Neural cell (in vitro differentiated cells): ENCODE measurements at regions not wholly inside any gene's neighbourhood (a gene's known extent, or its start where the extent isn't known, plus 50 kb on each side); places are given as distances from the start of the nearest gene placed in this dataset.

ENCODE experiments used
- H2AFZ ChIP-seq: fragments of 200-600, 300-800 bp; sonication (generic), shearing (Covaris generic); 2 replicates; pipeline ENCODE4 v1.6.0; 2014; ENCODE audit warnings: low read depth, mild to moderate bottlenecking, antibody characterized with exemption, low read length, moderate library complexity
- H3F3A ChIP-seq: fragments of 200-600 bp; shearing (Covaris generic); 2 replicates; pipeline ENCODE4 v1.6.1; 2016; ENCODE audit warnings: mild to moderate bottlenecking, moderate library complexity, mixed read lengths, antibody characterized with exemption, low read length; ENCODE audit not compliant: insufficient read depth, poor library complexity, severe bottlenecking
- H3K27ac ChIP-seq: fragments of 200-600, 300-800 bp; sonication (generic), shearing (Covaris generic); 2 replicates; pipeline ENCODE4 v1.5.1; 2014; ENCODE audit warnings: mild to moderate bottlenecking, low read length, moderate library complexity
- H3K27me3 ChIP-seq: fragments of 300-800, 200-600 bp; sonication (generic), shearing (Covaris generic); 2 replicates; pipeline ENCODE4 v1.6.0; 2014; ENCODE audit warnings: mild to moderate bottlenecking, low read depth, low read length, moderate library complexity; ENCODE audit not compliant: insufficient read depth
- H3K36me3 ChIP-seq: fragments of 300-800, 200-600 bp; sonication (generic), shearing (Covaris generic); 2 replicates; pipeline ENCODE4 v1.5.1; 2014; ENCODE audit warnings: mild to moderate bottlenecking, antibody characterized with exemption, low read length, moderate library complexity; ENCODE audit not compliant: insufficient read depth
- H3K4me2 ChIP-seq: fragments of 300-800, 200-600 bp; sonication (generic), shearing (Covaris generic); 2 replicates; pipeline ENCODE4 v1.6.0; 2014; ENCODE audit warnings: mild to moderate bottlenecking, low read length
- H3K4me3 ChIP-seq: fragments of 300-800, 200-600 bp; sonication (generic), shearing (Covaris generic); 2 replicates; pipeline ENCODE4 v1.5.1; 2014; ENCODE audit warnings: mild to moderate bottlenecking, low read length, moderate library complexity
- H3K79me2 ChIP-seq: fragments of 200-600 bp; shearing (Covaris generic); replicated peaks from 2 replicates; pipeline ENCODE4 v1.6.0; 2014; ENCODE audit warnings: mild to moderate bottlenecking, low read length, moderate library complexity; ENCODE audit not compliant: insufficient read depth
- H3K9ac ChIP-seq: fragments of 300-800, 200-600 bp; sonication (generic), shearing (Covaris generic); 2 replicates; pipeline ENCODE4 v1.6.1; 2016; ENCODE audit warnings: mild to moderate bottlenecking, low read length, mixed read lengths
- H3K9me2 ChIP-seq: fragments of 200-600 bp; shearing (Covaris generic); 2 replicates; pipeline ENCODE4 v1.6.1; 2016; ENCODE audit warnings: mild to moderate bottlenecking, low read length, mixed read lengths; ENCODE audit not compliant: insufficient read depth
- H3K9me3 ChIP-seq: fragments of 200-600, 300-800 bp; sonication (generic), shearing (Covaris generic); 2 replicates; pipeline ENCODE4 v1.6.1; 2016; ENCODE audit warnings: mild to moderate bottlenecking, mixed run types, low read length, moderate library complexity, mixed read lengths
- H4K20me1 ChIP-seq: fragments of 200-600 bp; shearing (Covaris generic); 2 replicates; pipeline ENCODE4 v1.6.1; 2016; ENCODE audit warnings: mild to moderate bottlenecking, mixed run types; ENCODE audit not compliant: insufficient read depth
- EP300 ChIP-seq: fragments of 450-650 bp; conservative IDR thresholded peaks from 2 replicates; pipeline ENCODE4 v1.6.1; 2014; ENCODE audit warnings: antibody characterized with exemption, mild to moderate bottlenecking, moderate library complexity; ENCODE audit not compliant: poor library complexity, severe bottlenecking
- EZH2 ChIP-seq: fragments of 200-600, 300-800 bp; shearing (Covaris generic), sonication (generic); IDR thresholded peaks from 2 replicates; pipeline ENCODE4 v1.6.1; 2014; ENCODE audit warnings: antibody characterized with exemption, low read length, borderline replicate concordance, mild to moderate bottlenecking; ENCODE audit not compliant: insufficient read depth, poor library complexity, severe bottlenecking
- MXI1 ChIP-seq: fragments of 450-650 bp; conservative IDR thresholded peaks from 2 replicates; pipeline ENCODE4 v1.6.1; 2014; ENCODE audit warnings: antibody characterized with exemption, mild to moderate bottlenecking; ENCODE audit not compliant: poor library complexity, severe bottlenecking
- POLR2AphosphoS5 ChIP-seq: IDR thresholded peaks from 2 replicates; pipeline ENCODE4 v1.6.1; 2012
- RAD21 ChIP-seq: fragments of 450-650 bp; conservative IDR thresholded peaks from 2 replicates; pipeline ENCODE4 v1.6.1; 2014; ENCODE audit warnings: antibody characterized with exemption, mild to moderate bottlenecking, moderate library complexity
- SMC3 ChIP-seq: fragments of 450-650 bp; conservative IDR thresholded peaks from 2 replicates; pipeline ENCODE4 v1.6.1; 2014; ENCODE audit warnings: antibody characterized with exemption, mild to moderate bottlenecking, moderate library complexity; ENCODE audit not compliant: poor library complexity
- TAF1 ChIP-seq: IDR thresholded peaks from 2 replicates; pipeline ENCODE4 v1.6.1; 2012; ENCODE audit warnings: low read depth
- TF ChIP-seq, protein P1 (sequence below): fragments of 450-650 bp; IDR thresholded peaks from 2 replicates; pipeline ENCODE4 v1.5.1; 2014; ENCODE audit warnings: antibody characterized with exemption, mild to moderate bottlenecking, moderate library complexity; ENCODE audit not compliant: poor library complexity, severe bottlenecking
- TF ChIP-seq, protein P2 (sequence below): IDR thresholded peaks from 2 replicates; pipeline ENCODE4 v1.6.1; 2012; ENCODE audit warnings: borderline replicate concordance

DNA sequence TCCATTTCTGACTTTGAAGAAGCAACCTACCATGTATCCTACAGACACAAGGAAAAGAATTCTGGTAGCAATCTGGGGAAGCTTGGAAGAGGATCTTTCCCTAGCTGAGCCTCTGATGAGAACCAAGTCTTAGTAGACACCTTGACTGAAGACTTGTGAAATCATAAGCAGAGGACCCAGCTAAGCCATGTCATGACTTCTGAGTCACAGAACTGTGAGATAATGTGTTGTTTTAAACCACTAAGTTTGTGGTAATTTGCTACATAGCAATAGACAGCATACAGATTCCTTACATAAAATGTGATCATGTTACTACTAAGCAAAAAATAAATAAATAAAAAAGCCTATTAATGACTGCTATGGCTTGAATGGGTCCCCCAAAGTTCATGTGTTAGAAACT lies 71.3 kb upstream of the ANKRD50 start:
- no peak overlapping the region for H3K4me2 ChIP-seq
- no peaks in the 10 kb centered on the region for H3K27me3 ChIP-seq
- H2AFZ ChIP-seq = no peak overlapping the region
- no peak overlapping the region for H3K9ac ChIP-seq
- H3F3A ChIP-seq = no peaks in the 10 kb centered on the region
- H3K27ac ChIP-seq = no peak overlapping the region
- H3K79me2 ChIP-seq = no peaks in the 10 kb centered on the region
- no peaks in the 10 kb centered on the region for H3K9me3 ChIP-seq
- no peaks in the 10 kb centered on the region for H3K9me2 ChIP-seq
- TF ChIP-seq SMC3 = no peak
- TF ChIP-seq, protein P1, sequence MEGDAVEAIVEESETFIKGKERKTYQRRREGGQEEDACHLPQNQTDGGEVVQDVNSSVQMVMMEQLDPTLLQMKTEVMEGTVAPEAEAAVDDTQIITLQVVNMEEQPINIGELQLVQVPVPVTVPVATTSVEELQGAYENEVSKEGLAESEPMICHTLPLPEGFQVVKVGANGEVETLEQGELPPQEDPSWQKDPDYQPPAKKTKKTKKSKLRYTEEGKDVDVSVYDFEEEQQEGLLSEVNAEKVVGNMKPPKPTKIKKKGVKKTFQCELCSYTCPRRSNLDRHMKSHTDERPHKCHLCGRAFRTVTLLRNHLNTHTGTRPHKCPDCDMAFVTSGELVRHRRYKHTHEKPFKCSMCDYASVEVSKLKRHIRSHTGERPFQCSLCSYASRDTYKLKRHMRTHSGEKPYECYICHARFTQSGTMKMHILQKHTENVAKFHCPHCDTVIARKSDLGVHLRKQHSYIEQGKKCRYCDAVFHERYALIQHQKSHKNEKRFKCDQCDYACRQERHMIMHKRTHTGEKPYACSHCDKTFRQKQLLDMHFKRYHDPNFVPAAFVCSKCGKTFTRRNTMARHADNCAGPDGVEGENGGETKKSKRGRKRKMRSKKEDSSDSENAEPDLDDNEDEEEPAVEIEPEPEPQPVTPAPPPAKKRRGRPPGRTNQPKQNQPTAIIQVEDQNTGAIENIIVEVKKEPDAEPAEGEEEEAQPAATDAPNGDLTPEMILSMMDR = no peak
- TF ChIP-seq, protein P2, sequence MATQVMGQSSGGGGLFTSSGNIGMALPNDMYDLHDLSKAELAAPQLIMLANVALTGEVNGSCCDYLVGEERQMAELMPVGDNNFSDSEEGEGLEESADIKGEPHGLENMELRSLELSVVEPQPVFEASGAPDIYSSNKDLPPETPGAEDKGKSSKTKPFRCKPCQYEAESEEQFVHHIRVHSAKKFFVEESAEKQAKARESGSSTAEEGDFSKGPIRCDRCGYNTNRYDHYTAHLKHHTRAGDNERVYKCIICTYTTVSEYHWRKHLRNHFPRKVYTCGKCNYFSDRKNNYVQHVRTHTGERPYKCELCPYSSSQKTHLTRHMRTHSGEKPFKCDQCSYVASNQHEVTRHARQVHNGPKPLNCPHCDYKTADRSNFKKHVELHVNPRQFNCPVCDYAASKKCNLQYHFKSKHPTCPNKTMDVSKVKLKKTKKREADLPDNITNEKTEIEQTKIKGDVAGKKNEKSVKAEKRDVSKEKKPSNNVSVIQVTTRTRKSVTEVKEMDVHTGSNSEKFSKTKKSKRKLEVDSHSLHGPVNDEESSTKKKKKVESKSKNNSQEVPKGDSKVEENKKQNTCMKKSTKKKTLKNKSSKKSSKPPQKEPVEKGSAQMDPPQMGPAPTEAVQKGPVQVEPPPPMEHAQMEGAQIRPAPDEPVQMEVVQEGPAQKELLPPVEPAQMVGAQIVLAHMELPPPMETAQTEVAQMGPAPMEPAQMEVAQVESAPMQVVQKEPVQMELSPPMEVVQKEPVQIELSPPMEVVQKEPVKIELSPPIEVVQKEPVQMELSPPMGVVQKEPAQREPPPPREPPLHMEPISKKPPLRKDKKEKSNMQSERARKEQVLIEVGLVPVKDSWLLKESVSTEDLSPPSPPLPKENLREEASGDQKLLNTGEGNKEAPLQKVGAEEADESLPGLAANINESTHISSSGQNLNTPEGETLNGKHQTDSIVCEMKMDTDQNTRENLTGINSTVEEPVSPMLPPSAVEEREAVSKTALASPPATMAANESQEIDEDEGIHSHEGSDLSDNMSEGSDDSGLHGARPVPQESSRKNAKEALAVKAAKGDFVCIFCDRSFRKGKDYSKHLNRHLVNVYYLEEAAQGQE = no peak
- TF ChIP-seq RAD21 = no peak
- TF ChIP-seq TAF1 = no peak
- TF ChIP-seq POLR2AphosphoS5 = no peak
- no peak for TF ChIP-seq EZH2
- TF ChIP-seq EP300 = no peak
- no peak for TF ChIP-seq MXI1
- H3K36me3 ChIP-seq = no peaks in the 10 kb centered on the region
- H3K4me3 ChIP-seq = no peak overlapping the region
- H4K20me1 ChIP-seq = no peaks in the 10 kb centered on the region

DNA sequence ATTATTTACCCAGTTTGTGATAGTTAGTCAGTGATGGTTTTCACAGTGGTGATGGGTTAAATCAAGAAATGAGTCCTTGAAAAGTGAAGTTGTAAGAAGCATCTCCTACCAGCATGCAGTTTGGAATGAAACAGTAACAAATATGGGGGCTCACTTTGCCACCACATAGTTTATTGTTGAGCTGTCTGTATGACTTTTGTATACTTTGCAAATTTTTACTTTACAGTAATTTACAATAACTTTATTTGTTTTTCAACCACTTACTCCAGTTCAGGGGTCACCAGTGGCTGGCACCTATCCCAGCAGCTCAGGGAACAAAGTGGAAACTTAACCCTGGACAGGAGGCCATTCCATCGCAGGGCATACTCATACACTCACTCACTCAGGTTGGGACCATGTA lies 64.5 kb upstream of the ANKRD50 start:
- Histone ChIP-seq H3K27me3 (no peaks in the 10 kb centered on the region), H3F3A (no peaks in the 10 kb centered on the region), H3K4me2 (no peak overlapping the region), H3K36me3 (no peaks in the 10 kb centered on the region), H3K9ac (no peak overlapping the region), H3K9me2 (no peaks in the 10 kb centered on the region), H3K79me2 (no peaks in the 10 kb centered on the region), H3K9me3 (peaks cover 3% of the 10 kb centered on the region), H2AFZ (no peak overlapping the region), H4K20me1 (no peaks in the 10 kb centered on the region), H3K4me3 (no peak overlapping the region), H3K27ac (no peak overlapping the region)
- TF ChIP-seq TAF1 (no peak), EZH2 (no peak), MXI1 (no peak), EP300 (no peak), POLR2AphosphoS5 (no peak), SMC3 (no peak), RAD21 (no peak)
- TF ChIP-seq, protein P1 = no peak
- TF ChIP-seq, protein P2 = no peak
